ENCODE measurements at regions not wholly inside any gene's neighbourhood (a gene's known extent, or its start where the extent isn't known, plus 50 kb on each side); places are given as distances from the start of the nearest gene placed in this dataset.

- no peak for DNase-seq
Measured at GRCh38 chr2:5921081-5921642, 229.0 kb downstream of the SOX11 start.

- DNase-seq = no peak
Measured at GRCh38 chr2:5923957-5924945, 232.1 kb downstream of the SOX11 start.

- DNase-seq = no peak
Measured at GRCh38 chr2:5925604-5926003, 233.4 kb downstream of the SOX11 start.

GRCh38 chr2:5926871-5927512 lies 234.8 kb downstream of the SOX11 start:
- no peak for DNase-seq

GRCh38 chr2:5932556-5933469 lies 240.6 kb downstream of the SOX11 start:
- no peak for DNase-seq

- no peak for DNase-seq
Measured at GRCh38 chr2:5933669-5934068, 241.5 kb downstream of the SOX11 start.

GRCh38 chr2:5937321-5937720 lies 245.1 kb downstream of the SOX11 start:
- DNase-seq = no peak

GRCh38 chr2:5937851-5938565 lies 245.8 kb downstream of the SOX11 start:
- no peak for DNase-seq

GRCh38 chr2:5938566-5938896 lies 246.3 kb downstream of the SOX11 start:
- DNase-seq = no peak

GRCh38 chr2:5939553-5939952 lies 247.4 kb downstream of the SOX11 start:
- DNase-seq = no peak

GRCh38 chr2:5940596-5941535 lies 248.7 kb downstream of the SOX11 start:
- DNase-seq = no peak

GRCh38 chr2:5942204-5942603 lies 250.0 kb downstream of the SOX11 start:
- no peak for DNase-seq

- DNase-seq = no peak
Measured at GRCh38 chr2:5945742-5946141, 253.6 kb downstream of the SOX11 start.

- no peak for DNase-seq
Measured at GRCh38 chr2:5946225-5947115, 254.3 kb downstream of the SOX11 start.

- DNase-seq = no peak
Measured at GRCh38 chr2:5950736-5951135, 258.6 kb downstream of the SOX11 start.

GRCh38 chr2:5951471-5951870 lies 259.3 kb downstream of the SOX11 start:
- DNase-seq = no peak

GRCh38 chr2:5953525-5953924 lies 261.3 kb downstream of the SOX11 start:
- no peak for DNase-seq

- no peak for DNase-seq
Measured at GRCh38 chr2:5954509-5954908, 262.3 kb downstream of the SOX11 start.

GRCh38 chr2:5955921-5956320 lies 263.7 kb downstream of the SOX11 start:
- DNase-seq = no peak

Measured in NCI-H526 treated with DMSO at 0.1 percent for 48 hours (cell line).